ENCODE measurements at regions not wholly inside any gene's neighbourhood (a gene's known extent, or its start where the extent isn't known, plus 50 kb on each side); places are given as distances from the start of the nearest gene placed in this dataset.

DNA sequence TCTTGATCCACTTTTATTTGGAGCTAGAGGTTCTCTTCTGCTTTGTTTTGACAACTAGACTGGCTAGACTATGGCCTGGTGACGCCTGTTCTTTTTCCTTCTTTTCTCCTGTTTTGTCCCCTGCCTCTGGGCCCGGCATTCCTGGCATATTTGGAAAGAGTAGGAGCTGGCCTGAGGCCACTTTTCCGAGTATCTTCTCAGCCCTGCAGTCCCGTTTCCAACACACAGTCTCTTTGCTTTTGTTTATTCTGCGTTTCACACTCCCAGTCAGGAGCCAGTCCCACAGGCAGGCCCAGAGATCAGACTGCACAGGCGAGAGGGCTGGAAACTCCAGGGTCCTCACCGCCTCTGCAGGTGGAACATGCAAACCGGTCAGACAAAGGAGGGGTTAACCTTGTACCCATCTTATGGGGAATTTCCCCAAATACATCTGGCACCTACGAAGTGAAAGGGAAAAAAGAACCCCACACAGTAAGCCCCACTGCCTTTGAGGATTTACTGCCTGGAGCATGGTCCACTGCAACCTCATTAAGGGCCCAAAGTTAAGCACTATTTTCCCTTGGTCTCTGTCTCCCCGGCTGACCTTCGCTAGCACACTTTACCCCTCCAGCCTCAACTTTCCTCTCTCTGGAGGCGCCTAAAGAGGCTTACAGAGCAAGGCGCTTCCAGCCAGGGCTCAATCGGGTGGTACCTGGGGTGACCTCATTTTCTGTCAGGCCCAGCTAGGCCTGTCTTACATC lies 141.1 kb downstream of the TOMM20 start (continued):
- TF ChIP-seq, protein P1, sequence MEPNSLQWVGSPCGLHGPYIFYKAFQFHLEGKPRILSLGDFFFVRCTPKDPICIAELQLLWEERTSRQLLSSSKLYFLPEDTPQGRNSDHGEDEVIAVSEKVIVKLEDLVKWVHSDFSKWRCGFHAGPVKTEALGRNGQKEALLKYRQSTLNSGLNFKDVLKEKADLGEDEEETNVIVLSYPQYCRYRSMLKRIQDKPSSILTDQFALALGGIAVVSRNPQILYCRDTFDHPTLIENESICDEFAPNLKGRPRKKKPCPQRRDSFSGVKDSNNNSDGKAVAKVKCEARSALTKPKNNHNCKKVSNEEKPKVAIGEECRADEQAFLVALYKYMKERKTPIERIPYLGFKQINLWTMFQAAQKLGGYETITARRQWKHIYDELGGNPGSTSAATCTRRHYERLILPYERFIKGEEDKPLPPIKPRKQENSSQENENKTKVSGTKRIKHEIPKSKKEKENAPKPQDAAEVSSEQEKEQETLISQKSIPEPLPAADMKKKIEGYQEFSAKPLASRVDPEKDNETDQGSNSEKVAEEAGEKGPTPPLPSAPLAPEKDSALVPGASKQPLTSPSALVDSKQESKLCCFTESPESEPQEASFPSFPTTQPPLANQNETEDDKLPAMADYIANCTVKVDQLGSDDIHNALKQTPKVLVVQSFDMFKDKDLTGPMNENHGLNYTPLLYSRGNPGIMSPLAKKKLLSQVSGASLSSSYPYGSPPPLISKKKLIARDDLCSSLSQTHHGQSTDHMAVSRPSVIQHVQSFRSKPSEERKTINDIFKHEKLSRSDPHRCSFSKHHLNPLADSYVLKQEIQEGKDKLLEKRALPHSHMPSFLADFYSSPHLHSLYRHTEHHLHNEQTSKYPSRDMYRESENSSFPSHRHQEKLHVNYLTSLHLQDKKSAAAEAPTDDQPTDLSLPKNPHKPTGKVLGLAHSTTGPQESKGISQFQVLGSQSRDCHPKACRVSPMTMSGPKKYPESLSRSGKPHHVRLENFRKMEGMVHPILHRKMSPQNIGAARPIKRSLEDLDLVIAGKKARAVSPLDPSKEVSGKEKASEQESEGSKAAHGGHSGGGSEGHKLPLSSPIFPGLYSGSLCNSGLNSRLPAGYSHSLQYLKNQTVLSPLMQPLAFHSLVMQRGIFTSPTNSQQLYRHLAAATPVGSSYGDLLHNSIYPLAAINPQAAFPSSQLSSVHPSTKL (CRISPR knock-in tag; IDR thresholded peaks at IDR 0.05), result peak; percentile 65
- TF ChIP-seq UBTF (CRISPR knock-in tag; IDR thresholded peaks at IDR 0.05), result peak; percentile 46; the same call in 1 of the 2 replicates
- TF ChIP-seq MED8 (CRISPR knock-in tag; IDR thresholded peaks at IDR 0.05; ENCODE audit: insufficient replicate concordance), result no peak
- peak; percentile 48; the same call in 1 of the 2 replicates for TF ChIP-seq POLR2AphosphoS5 (IDR thresholded peaks at IDR 0.05; ENCODE audit: low read depth, low read length)
- TF ChIP-seq ZNF234 (CRISPR knock-in tag; conservative IDR thresholded peaks at IDR 0.05), result no peak
- no peak for TF ChIP-seq ZNF224 (CRISPR knock-in tag; IDR thresholded peaks at IDR 0.05)
- TF ChIP-seq ATF7-NPFF (CRISPR knock-in tag; IDR thresholded peaks at IDR 0.05; ENCODE audit: low read depth), result peak; percentile 44; the same call in 1 of the 2 replicates
- TF ChIP-seq, protein P2, sequence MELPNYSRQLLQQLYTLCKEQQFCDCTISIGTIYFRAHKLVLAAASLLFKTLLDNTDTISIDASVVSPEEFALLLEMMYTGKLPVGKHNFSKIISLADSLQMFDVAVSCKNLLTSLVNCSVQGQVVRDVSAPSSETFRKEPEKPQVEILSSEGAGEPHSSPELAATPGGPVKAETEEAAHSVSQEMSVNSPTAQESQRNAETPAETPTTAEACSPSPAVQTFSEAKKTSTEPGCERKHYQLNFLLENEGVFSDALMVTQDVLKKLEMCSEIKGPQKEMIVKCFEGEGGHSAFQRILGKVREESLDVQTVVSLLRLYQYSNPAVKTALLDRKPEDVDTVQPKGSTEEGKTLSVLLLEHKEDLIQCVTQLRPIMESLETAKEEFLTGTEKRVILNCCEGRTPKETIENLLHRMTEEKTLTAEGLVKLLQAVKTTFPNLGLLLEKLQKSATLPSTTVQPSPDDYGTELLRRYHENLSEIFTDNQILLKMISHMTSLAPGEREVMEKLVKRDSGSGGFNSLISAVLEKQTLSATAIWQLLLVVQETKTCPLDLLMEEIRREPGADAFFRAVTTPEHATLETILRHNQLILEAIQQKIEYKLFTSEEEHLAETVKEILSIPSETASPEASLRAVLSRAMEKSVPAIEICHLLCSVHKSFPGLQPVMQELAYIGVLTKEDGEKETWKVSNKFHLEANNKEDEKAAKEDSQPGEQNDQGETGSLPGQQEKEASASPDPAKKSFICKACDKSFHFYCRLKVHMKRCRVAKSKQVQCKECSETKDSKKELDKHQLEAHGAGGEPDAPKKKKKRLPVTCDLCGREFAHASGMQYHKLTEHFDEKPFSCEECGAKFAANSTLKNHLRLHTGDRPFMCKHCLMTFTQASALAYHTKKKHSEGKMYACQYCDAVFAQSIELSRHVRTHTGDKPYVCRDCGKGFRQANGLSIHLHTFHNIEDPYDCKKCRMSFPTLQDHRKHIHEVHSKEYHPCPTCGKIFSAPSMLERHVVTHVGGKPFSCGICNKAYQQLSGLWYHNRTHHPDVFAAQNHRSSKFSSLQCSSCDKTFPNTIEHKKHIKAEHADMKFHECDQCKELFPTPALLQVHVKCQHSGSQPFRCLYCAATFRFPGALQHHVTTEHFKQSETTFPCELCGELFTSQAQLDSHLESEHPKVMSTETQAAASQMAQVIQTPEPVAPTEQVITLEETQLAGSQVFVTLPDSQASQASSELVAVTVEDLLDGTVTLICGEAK (IDR thresholded peaks at IDR 0.05), result no peak
- TF ChIP-seq, protein P2 (CRISPR knock-in tag; IDR thresholded peaks at IDR 0.05), result peak; percentile 48; the same call in 1 of the 2 replicates
- peak; percentile 23; the same call in 1 of the 2 replicates for TF ChIP-seq ZNF276 (CRISPR knock-in tag; IDR thresholded peaks at IDR 0.05; ENCODE audit: low read depth)
